CD1c-positive myeloid dendritic cell (primary cell): ENCODE measurements at regions not wholly inside any gene's neighbourhood (a gene's known extent, or its start where the extent isn't known, plus 50 kb on each side); places are given as distances from the start of the nearest gene placed in this dataset.
A peak's percentile ranks its signal among the peaks of the same experiment; 100 is the strongest.
"Not testable (repeated sequence)": the region's sequence is repeated elsewhere in the genome, so short reads cannot be mapped to it uniquely, and the experiment has no call there.

Source experiments
- DNase-seq: peaks from one replicate; pipeline ENCODE4 v3.0.0-alpha.2; 2016; ENCODE audit errors: extremely low spot score

DNA sequence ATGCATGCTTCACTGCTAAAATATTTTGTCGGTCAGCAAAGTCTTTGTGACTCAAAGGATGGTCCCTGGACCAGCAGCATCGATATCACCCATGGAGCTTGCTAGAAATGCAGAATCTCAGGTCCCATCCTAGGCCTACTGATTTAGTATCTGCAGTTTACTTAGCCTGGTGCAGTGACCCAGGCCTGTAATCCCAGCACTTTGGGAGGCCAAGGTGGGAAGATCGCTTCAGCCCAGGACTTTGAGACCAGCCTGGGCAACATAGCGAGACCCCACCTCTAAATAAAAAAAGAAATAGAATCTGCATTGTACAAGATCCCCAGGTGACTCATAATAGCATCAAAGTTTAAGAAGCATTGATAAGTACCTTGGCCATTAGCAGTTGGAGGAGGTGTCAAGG lies 248.7 kb downstream of the CD83 start:
- DNase-seq, result no peak

- DNase-seq, result no peak
Measured at GRCh38 chr6:14366872-14367271, 249.3 kb downstream of the CD83 start.

- DNase-seq, result no peak
Measured at GRCh38 chr6:14367296-14367695, 249.7 kb downstream of the CD83 start.

- no peak for DNase-seq
Measured at GRCh38 chr6:14369717-14370116, 252.1 kb downstream of the CD83 start.

DNA sequence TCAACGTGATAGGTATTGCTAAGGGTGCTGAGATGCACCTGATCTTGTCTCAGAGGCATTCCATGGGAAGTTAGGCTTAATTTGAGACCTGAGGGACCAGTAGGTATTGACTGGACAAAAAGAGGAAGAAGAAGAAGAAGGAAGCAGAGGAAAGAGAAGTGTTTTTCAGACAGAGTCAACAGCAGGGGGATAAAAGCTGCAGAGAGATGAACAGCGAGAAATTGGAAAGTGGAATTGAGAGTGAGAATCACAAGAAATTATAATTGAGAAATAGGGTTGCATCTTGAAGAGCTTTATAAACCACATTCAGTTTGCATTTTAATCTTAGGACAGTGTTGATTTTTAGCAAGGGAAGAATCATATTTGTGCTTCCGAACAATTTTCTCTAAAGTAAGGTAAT lies 254.0 kb downstream of the CD83 start:
- DNase-seq, result peak; percentile 35

DNA sequence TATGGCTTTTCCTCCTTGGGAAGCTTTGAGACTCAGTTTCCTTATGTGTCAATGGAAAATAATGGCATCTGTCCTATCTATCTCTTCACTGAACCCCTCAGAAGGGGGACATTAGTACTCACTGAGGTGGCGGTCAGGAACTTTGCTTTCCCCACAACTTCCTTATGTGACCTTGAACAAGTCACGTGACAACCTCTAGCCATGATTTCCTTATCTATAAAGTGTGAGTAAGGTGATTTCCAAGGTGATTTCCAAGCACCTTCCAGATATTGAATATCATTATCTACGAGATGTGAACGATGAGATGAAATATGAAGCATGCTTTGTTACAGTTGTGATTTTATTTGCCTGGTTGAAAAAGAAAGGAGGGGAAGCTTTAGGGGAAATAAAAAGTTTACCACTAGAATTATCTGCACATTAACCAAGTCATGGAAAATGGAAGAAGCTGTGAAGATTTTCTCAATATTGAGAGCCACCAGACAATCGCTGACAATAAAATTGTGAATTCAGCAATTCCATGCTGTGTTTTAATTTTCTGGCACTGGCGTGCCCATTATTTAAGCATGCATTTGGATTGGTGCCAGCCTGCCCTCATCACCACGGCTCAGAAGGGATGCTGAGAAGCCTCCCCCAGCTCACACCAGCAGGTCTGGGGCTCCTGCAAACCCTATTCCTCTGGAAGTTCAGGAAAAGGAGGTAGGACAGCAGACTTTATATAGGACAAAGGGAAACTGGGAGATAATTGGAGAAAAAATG lies 255.3 kb downstream of the CD83 start:
- no peak for DNase-seq

DNA sequence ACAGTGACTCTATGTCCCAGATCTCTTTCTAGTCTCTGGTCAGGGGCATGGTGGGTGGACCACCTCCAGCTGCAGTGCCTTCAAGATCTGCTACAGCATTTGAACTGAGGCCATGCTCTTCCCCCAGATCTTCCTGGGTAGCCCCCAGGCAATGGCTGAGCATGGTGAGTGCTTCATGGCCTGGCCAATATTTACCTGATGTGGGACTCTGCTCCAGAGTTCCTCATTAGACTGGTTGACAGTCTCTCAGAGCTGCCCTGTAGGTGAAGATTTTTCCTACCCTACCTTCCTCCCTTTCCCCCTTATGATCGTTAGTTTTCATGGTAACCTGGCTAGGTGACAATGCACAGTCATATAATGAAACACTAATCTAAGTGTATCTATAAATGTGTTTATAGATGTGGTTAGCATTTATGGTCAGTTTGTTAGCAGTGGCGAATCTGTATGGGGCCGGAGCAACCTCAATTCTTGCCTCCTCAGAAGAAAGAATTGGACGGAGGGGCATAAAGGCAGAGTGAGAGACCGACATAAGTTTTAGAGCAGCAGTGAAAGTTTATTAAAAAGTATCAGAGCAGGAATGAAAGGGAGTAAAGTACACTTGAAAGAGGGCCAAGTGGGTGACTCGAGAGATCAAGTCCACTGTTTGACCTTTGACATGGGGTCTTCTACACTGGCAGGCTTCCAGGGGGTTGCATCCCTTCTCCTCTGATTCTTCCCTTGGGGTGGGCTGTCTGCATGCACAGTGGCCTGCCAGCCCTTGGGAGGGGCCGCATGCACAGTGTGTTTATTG lies 256.3 kb downstream of the CD83 start:
- DNase-seq, result no peak

GRCh38 chr6:14375930-14376329 lies 258.4 kb downstream of the CD83 start:
- peak; percentile 6 for DNase-seq

- no peak for DNase-seq
Measured at GRCh38 chr6:14379568-14379967, 262.0 kb downstream of the CD83 start.

DNA sequence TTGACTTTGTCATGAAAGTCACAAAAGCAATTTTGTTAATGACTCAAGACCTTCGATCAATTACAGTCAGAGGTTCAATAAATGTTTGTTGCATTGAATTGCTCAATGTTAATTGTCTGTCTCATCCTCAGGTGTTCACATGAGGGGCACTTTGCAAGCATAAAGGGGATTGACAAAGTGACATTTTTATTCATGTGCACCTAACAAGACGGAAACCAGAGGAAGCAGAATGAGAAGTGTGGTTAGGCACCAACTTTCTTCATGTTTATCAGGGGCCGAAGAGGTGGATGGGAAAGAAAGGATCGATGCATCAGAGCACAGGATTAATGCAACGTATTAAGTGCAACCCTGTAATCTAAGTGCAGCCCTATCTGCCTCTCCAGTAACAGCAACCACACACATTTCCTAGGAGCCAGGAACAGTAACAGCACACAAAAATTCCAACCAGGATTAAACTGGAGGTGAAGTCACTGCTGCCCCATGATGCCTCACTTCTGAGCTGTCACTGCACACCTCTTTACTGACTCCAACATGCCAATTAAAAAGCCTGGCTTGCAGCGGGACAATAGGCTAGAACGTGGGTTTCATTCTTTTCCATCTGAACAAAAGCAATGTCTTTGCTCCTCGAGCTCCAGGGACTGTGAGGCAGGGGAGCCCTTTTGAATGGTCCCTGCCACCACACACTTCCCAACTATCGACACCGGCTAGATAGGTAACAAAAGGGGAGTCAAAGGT lies 262.7 kb downstream of the CD83 start:
- DNase-seq, result no peak

- no peak for DNase-seq
Measured at GRCh38 chr6:14380901-14381828, 263.6 kb downstream of the CD83 start.

GRCh38 chr6:14381829-14382677 lies 264.5 kb downstream of the CD83 start:
- no peak for DNase-seq

GRCh38 chr6:14382678-14383236 lies 265.2 kb downstream of the CD83 start:
- no peak for DNase-seq

- peak; percentile 58 for DNase-seq
Measured at GRCh38 chr6:14383393-14384174, 266.0 kb downstream of the CD83 start.

DNA sequence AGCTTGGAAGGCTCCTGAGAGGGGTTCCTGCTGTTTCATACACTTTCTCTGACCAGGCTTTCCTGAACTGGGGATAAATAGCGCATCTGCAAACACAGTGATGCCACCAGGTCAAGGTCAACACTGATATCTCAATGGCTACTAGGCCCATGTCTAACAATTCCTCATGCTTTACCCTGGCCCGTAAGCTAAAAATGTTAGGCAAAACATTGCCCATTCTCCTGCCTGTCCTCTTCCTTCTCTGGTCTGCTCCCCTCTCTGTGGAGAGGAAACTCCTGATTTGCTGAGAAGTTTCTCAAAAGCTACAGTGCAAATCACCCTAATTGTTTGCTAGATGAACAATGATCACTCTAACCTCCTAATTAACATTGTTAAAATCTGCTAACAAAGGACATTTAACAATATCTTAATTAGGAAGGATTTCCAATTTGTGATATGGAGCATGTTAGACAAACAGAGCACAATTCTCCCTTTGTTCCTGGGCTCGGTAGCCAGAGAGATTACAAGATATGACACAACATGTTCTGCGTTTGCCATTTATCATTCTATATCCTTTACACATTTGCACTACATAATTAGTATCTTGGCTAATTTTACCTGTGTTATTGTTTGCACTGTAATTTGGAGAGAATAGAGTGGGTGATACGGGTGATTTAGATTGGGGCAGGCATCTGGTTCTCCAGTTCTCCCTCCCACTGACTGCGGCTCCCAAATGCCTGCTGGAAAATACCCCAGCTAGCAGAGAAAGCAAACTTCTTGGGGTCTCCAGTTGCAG lies 266.8 kb downstream of the CD83 start:
- no peak for DNase-seq

GRCh38 chr6:14386263-14386662 lies 268.7 kb downstream of the CD83 start:
- DNase-seq, result no peak

- no peak for DNase-seq
Measured at GRCh38 chr6:14386668-14387067, 269.1 kb downstream of the CD83 start.

DNA sequence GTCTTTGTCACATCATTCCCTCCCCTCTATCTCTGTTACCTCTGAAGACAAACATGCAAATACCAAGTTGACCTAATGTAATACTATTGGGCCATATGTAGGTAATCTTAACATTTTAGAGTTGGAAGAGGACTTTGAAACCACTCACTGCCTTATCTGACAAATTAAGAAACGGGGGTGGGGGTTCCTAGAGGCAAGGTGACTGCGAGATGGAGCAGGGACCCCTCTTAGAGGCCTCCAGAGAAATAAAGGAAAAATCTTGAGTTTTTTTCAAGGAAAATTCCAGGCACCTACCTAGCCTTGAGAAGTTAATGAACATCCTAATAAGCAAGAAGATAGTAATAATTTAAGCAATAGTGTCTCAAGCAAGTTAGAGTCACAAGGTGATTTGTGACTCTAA lies 270.8 kb downstream of the CD83 start:
- DNase-seq, result no peak

DNA sequence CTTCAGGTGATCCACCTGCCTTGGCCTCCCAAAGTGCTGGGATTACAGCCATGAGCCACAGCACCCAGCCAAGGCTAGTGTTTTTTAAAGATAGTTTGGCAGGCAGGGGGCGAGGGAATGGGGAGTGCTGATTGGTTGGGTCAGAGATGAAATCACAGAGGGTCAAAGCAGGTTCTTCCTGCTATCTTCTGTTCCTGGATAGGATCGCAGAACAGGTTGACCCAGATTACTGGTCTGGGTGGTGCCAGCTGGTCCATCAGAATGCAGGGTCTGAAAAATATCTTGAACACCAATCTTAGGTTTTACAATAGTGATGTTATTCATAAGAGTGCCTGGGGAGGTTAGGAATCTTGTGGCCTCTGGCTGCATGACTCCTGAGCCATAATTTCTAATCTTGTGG lies 272.2 kb downstream of the CD83 start:
- DNase-seq, result not testable (repeated sequence)
